Stimulated activated naive CD8-positive, alpha-beta T cell treated with anti-CD3 and anti-CD28 coated beads, Interleukin-15, amount 100 ng/mL, for 72 hours (primary cell): ENCODE measurements at regions not wholly inside any gene's neighbourhood (a gene's known extent, or its start where the extent isn't known, plus 50 kb on each side); places are given as distances from the start of the nearest gene placed in this dataset.

Experiments
- ATAC-seq: fragments of 150-1000 bp; cut with Tn5 transposase; 2 replicates; pipeline ENCODE4 v1.10.0; 2021; ENCODE audit warnings: mild to moderate bottlenecking, moderate library complexity
- DNase-seq, 2 donors: peaks; one replicate each; pipeline ENCODE4 v3.0.0; 2021 to 2022
- H3K27ac Mint-ChIP-seq, 2 donors: one replicate each; pipeline ENCODE4 v1.8.0; 2022; ENCODE audit warnings: mild to moderate bottlenecking in 2 of 2, mixed read lengths in 2 of 2, moderate library complexity in 2 of 2
- H3K27me3 Mint-ChIP-seq: one replicate; pipeline ENCODE4 v1.8.0; 2022; ENCODE audit warnings: mixed read lengths
- H3K4me1 Mint-ChIP-seq: one replicate; pipeline ENCODE4 v1.8.0; 2022; ENCODE audit warnings: mild to moderate bottlenecking, mixed read lengths
- H3K4me3 Mint-ChIP-seq, 2 donors: one replicate each; pipeline ENCODE4 v1.8.0; 2022; ENCODE audit warnings: mild to moderate bottlenecking in 2 of 2, mixed read lengths in 2 of 2, moderate library complexity in 1 of 2
- H3K9me3 Mint-ChIP-seq, 2 donors: one replicate each; pipeline ENCODE4 v1.8.0; 2022; ENCODE audit warnings: mixed read lengths in 2 of 2

DNA sequence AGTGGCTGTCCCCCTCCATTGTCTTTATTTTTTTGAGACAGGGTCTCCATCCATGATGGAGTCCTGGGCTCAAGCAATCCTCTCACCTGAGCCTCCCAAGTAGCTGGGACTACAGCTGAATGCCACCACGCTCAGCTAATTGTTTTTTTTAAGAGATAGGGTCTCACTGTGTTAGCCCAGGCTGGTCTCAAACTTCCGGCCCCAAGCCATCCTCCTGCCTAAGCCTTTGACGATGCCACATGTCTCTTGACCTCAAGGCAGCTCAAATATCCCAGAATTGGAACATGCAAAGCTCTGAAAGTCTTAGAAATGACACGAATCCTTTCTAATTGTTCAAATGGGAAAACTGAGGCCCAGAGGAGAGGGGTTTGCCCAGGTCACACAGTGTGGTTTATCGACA is 75.4 kb upstream of the ZNF423 start:
- DNase-seq (no peak), ATAC-seq (no peak)
- H3K9me3 Mint-ChIP-seq = no peaks in the 10 kb centered on the region
- no peaks in the 10 kb centered on the region for H3K4me1 Mint-ChIP-seq
- H3K27me3 Mint-ChIP-seq = peaks cover 29% of the 10 kb centered on the region
- no peak overlapping the region for H3K4me3 Mint-ChIP-seq
- no peak overlapping the region for H3K27ac Mint-ChIP-seq

DNA sequence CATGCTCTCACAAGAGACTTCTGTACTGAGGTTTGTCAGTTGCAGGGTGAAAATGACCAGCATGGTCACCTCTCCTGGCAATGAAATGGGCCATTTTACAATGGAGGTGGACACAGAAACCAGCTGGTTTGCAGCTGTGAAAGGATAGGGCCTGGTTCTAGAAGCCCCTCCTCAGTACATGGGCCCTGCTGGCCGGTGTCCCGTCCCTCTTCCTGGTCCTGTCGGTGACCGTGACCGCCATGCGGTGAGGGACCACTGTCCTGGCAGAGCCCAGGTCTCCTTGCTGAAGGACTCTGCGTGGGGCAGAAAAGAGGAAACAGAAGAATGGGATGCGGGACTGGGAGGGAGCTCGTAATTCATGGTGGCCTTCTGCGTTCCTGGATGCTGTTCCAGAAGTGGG is 76.0 kb upstream of the ZNF423 start:
- no peak overlapping the region for H3K27ac Mint-ChIP-seq
- H3K4me3 Mint-ChIP-seq = no peak overlapping the region
- H3K27me3 Mint-ChIP-seq = peaks cover 29% of the 10 kb centered on the region
- H3K4me1 Mint-ChIP-seq = no peaks in the 10 kb centered on the region
- no peaks in the 10 kb centered on the region for H3K9me3 Mint-ChIP-seq
- ATAC-seq = no peak
- no peak for DNase-seq

DNA sequence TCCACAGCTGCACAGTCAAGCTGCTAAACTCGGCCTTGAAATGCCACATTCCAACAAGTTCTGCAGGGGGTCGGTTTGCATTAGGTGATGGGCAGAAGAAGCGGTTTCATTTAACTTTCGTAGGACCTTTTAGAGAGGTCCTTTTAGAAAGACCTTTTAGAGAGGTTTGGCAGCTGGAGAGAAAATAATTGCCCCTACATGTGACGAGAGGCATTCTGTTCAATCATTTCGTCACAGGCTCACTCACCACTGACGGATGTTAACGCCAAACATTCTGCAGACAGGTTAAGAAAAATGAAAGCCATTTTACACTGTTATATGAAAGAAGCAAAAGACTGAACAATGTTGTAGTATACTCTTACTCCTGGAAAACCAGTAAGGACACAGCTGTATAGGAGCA is 76.5 kb upstream of the ZNF423 start:
- DNase-seq (no peak), ATAC-seq (no peak)
- Mint-ChIP-seq H3K27ac (no peak overlapping the region), H3K4me1 (no peaks in the 10 kb centered on the region), H3K27me3 (peaks cover 29% of the 10 kb centered on the region), H3K4me3 (no peak overlapping the region), H3K9me3 (no peaks in the 10 kb centered on the region)

GRCh38 chr16:49932946-49933345 is 77.0 kb upstream of the ZNF423 start:
- Mint-ChIP-seq H3K4me1 (no peaks in the 10 kb centered on the region), H3K27ac (no peak overlapping the region), H3K27me3 (peaks cover 29% of the 10 kb centered on the region), H3K9me3 (no peaks in the 10 kb centered on the region), H3K4me3 (no peak overlapping the region)
- ATAC-seq (no peak), DNase-seq (no peak)

DNA sequence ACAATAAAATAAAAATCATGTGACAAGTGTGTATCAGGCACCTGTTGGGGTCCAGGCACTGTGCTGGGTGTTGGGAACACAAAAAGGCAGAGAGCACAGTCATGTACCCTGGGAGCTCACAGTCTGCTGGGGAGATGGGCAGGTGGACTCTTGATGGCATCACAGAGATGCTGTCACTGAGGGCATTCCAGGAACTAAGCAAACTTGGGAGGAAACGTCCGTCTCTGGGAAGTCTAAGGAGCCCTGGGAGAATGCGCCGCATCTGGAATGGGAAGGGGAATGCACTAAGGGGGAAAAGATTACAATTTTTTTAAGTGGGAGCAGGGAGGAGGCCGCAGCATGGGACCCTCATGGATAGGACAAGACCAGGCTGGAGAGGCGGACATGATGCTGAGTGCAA is 80.9 kb upstream of the ZNF423 start:
- H3K27ac Mint-ChIP-seq = no peak overlapping the region
- no peaks in the 10 kb centered on the region for H3K4me1 Mint-ChIP-seq
- H3K4me3 Mint-ChIP-seq = no peak overlapping the region
- peaks cover 17% of the 10 kb centered on the region for H3K27me3 Mint-ChIP-seq
- peaks cover 0 to 4% of the 10 kb centered on the region in 2 donors for H3K9me3 Mint-ChIP-seq
- DNase-seq = no peak
- ATAC-seq = no peak

- no peak overlapping the region for H3K27ac Mint-ChIP-seq
These were observed 82.0 kb upstream of the ZNF423 start for GRCh38 chr16:49937886-49938285.

GRCh38 chr16:49939495-49939894 is 83.6 kb upstream of the ZNF423 start:
- Mint-ChIP-seq H3K27me3 (peaks cover 22% of the 10 kb centered on the region), H3K27ac (no peak overlapping the region), H3K9me3 (peaks cover 0 to 4% of the 10 kb centered on the region in 2 donors), H3K4me3 (no peak overlapping the region), H3K4me1 (no peaks in the 10 kb centered on the region)
- DNase-seq = no peak
- no peak for ATAC-seq

More at GRCh38 chr16:49937886-49938285, 82.0 kb upstream of the ZNF423 start:
- H3K9me3 Mint-ChIP-seq = peaks cover 0 to 4% of the 10 kb centered on the region in 2 donors
- no peak for ATAC-seq
- H3K4me3 Mint-ChIP-seq = no peak overlapping the region
- H3K27me3 Mint-ChIP-seq = peaks cover 26% of the 10 kb centered on the region
- no peak for DNase-seq
- no peaks in the 10 kb centered on the region for H3K4me1 Mint-ChIP-seq

DNA sequence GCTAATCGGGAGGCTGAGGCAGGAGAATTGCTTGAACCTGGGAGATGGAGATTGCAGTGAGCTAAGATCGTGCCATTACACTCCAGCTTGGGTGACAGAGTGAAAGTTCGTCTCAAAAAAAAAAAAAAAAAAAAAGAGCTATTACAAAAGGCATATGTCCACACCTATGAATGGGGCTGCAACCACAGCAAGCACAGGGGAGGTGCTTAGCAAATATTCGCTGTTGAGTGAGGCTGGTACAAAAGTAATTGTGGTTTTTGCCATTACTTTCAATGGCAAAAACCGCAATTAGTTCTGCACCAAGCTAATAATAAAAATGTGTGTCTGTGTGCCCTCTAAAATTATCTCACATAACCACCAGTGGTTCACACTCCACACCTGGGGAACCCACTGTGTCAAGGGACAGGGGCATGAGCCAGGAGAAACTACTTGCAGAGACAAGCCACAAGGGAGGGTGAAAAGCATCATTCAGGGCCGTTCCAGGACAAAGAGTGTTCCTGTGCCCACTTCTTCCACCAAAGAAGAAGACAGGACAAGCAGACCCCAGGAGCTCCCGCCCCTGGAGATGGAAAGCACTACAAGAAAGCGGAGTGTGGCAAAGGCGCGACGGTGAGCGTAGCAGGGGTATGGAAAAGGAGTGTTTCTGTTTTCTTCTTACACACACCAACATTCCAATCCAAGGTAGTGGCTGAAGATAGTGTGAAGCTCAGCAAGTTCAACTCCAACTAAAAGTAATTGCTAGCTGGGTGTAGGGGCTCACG is 84.4 kb upstream of the CNEP1R1 start:
- Mint-ChIP-seq H3K27ac (no peak overlapping the region), H3K9me3 (peaks cover 0 to 4% of the 10 kb centered on the region in 2 donors), H3K4me1 (no peaks in the 10 kb centered on the region), H3K4me3 (no peak overlapping the region), H3K27me3 (peaks cover 21% of the 10 kb centered on the region)
- no peak for DNase-seq
- no peak for ATAC-seq

DNA sequence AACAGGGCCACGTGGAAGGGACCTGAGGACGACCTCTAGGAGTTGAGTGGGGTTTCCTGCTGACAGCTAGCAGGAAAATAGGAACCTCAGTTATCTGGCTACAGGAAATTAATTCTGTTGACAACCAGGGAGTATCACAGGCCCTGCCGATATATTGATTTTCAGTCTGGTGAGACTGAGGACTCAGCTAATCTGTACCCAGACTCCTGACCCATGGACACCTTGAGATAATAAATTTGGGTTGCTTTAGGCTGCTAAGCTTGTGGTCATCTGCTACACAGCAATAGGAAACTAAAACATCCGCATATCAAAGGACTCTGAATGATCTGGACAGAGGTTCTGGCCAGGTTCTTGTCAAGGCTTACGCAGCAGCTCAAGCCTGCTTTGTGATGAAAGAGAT is 80.8 kb upstream of the CNEP1R1 start:
- H3K27me3 Mint-ChIP-seq = peaks cover 34% of the 10 kb centered on the region
- peak overlapping the region in 1 of 2 donors; percentile 27 for H3K27ac Mint-ChIP-seq
- no peak overlapping the region for H3K4me3 Mint-ChIP-seq
- H3K9me3 Mint-ChIP-seq = no peaks in the 10 kb centered on the region
- H3K4me1 Mint-ChIP-seq = no peaks in the 10 kb centered on the region
- ATAC-seq (no peak), DNase-seq (no peak)

- H3K9me3 Mint-ChIP-seq = no peaks in the 10 kb centered on the region
- no peak for DNase-seq
- peaks cover 26% of the 10 kb centered on the region for H3K27me3 Mint-ChIP-seq
- peaks cover 5% of the 10 kb centered on the region for H3K4me1 Mint-ChIP-seq
- ATAC-seq = no peak
- no peak overlapping the region for H3K27ac Mint-ChIP-seq
- H3K4me3 Mint-ChIP-seq = no peak overlapping the region
These were observed 76.9 kb upstream of the CNEP1R1 start for GRCh38 chr16:49947907-49948678.

GRCh38 chr16:49951574-49952195 is 73.3 kb upstream of the CNEP1R1 start:
- H3K4me3 Mint-ChIP-seq = no peak overlapping the region
- DNase-seq (no peak), ATAC-seq (no peak)
- H3K4me1 Mint-ChIP-seq = peaks cover 5% of the 10 kb centered on the region
- peaks cover 25% of the 10 kb centered on the region for H3K27me3 Mint-ChIP-seq
- H3K27ac Mint-ChIP-seq = no peak overlapping the region
- no peaks in the 10 kb centered on the region for H3K9me3 Mint-ChIP-seq

- Mint-ChIP-seq H3K4me1 (peaks cover 5% of the 10 kb centered on the region), H3K27ac (peak overlapping the region in 1 of 2 donors; percentile 86), H3K27me3 (peaks cover 25% of the 10 kb centered on the region), H3K9me3 (no peaks in the 10 kb centered on the region), H3K4me3 (no peak overlapping the region)
- DNase-seq = no peak
- ATAC-seq = no peak
These were observed 72.6 kb upstream of the CNEP1R1 start for GRCh38 chr16:49952386-49952785.

DNA sequence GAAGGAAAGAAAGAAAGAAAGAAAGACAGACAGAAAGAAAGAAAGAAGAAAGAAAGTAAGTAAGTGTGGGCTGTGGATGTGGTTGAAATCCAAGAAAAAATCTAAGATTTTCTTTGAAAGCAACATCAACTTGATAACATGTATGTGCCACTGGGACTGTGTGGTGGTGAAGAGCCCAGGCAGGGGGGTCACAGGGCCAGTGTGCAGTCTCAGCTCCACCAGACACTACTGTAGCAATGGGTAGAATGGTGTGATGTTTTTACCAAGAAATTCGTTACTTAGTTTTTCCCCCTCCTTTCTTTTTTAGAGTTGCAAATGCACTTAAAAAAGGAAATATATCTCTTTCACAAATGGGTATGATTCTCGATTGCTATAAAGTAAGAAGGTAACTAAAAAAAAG is 71.9 kb upstream of the CNEP1R1 start:
- Mint-ChIP-seq H3K9me3 (no peaks in the 10 kb centered on the region), H3K4me1 (peaks cover 5% of the 10 kb centered on the region), H3K27me3 (peaks cover 23% of the 10 kb centered on the region), H3K27ac (no peak overlapping the region), H3K4me3 (no peak overlapping the region)
- no peak for DNase-seq
- ATAC-seq = no peak

DNA sequence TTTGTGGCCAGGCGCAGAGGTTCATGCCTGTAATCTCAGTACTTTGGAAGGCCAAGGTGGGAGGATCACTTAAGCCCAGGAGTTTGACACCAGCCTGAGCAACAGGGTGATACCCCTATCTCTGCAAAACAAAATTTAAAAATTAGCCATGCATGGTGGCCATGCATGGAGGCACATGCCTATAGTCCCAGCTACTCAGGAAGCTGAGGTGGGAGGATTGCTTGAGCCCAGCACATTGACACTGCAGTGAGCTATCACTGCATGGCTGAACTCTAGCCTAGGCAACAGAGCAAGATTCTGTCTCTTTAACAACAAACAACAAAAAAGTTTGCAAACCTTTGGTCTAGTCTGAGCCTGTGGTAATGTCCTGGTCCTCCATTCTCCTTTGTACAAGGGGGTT is 69.2 kb upstream of the CNEP1R1 start:
- peaks cover 13% of the 10 kb centered on the region for H3K27me3 Mint-ChIP-seq
- DNase-seq (no peak), ATAC-seq (no peak)
- no peak overlapping the region for H3K4me3 Mint-ChIP-seq
- peaks cover 5% of the 10 kb centered on the region for H3K4me1 Mint-ChIP-seq
- H3K9me3 Mint-ChIP-seq = no peaks in the 10 kb centered on the region
- H3K27ac Mint-ChIP-seq = no peak overlapping the region

GRCh38 chr16:49956915-49957314 is 68.1 kb upstream of the CNEP1R1 start:
- no peak for DNase-seq
- Mint-ChIP-seq H3K27me3 (peaks cover 13% of the 10 kb centered on the region), H3K4me1 (peaks cover 5% of the 10 kb centered on the region), H3K27ac (no peak overlapping the region), H3K9me3 (no peaks in the 10 kb centered on the region), H3K4me3 (no peak overlapping the region)
- ATAC-seq = no peak

DNA sequence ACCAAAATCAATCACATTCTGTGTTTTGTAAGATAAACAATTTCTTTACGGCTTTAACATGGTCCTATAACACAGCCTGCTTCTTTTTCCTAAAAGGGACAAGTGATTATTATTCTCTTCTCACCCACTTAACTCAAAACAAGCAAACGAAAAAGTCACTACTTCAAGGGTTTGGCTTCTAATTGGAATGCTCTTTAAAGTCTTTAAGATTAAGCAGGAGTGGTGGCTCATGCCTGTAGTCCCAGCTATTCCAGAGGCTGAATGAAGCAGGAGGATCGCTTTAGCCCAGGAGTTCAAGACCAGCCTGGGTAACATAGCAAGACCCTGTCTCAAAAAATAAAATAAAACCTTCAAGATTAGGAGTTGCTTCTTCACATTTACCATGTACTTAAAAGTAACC is 66.6 kb upstream of the CNEP1R1 start:
- no peak for ATAC-seq
- no peaks in the 10 kb centered on the region for H3K9me3 Mint-ChIP-seq
- no peak overlapping the region for H3K27ac Mint-ChIP-seq
- no peak for DNase-seq
- H3K4me1 Mint-ChIP-seq = no peaks in the 10 kb centered on the region
- H3K4me3 Mint-ChIP-seq = no peak overlapping the region
- peaks cover 13% of the 10 kb centered on the region for H3K27me3 Mint-ChIP-seq
